Keratinocyte (primary cell): ENCODE measurements at regions not wholly inside any gene's neighbourhood (a gene's known extent, or its start where the extent isn't known, plus 50 kb on each side); places are given as distances from the start of the nearest gene placed in this dataset.

ENCODE experiments used
- CTCF ChIP-seq, 3 experiments: IDR thresholded peaks in 1 of 3; conservative IDR thresholded peaks in 1 of 3; optimal IDR thresholded peaks in 1 of 3; 2 replicates in 2 of 3; 3 replicates in 1 of 3; pipeline versions ENCODE3 to v1.5.1; 2011; ENCODE audit warnings: low read length in 3 of 3, mild to moderate bottlenecking in 3 of 3, moderate library complexity in 2 of 3, control low read depth in 1 of 3, inconsistent platforms in 1 of 3; ENCODE audit not compliant: insufficient read depth in 2 of 3; ENCODE audit errors: extremely low read depth in 1 of 3
- EZH2 ChIP-seq: IDR thresholded peaks from one replicate; pipeline ENCODE4 v1.6.1; 2012; ENCODE audit warnings: inconsistent platforms, mild to moderate bottlenecking, low read length, moderate library complexity

GRCh38 chr6:15121977-15122550 is 123.8 kb upstream of the JARID2 start:
- TF ChIP-seq EZH2 (no peak), CTCF (optimal IDR thresholded peaks at IDR 0.05 in 1 of 3, IDR thresholded peaks at IDR 0.05 in 1 of 3, conservative IDR thresholded peaks at IDR 0.05 in 1 of 3; ENCODE audit: extremely low read depth in 1 of 3, insufficient read depth in 2 of 3, low read length in 3 of 3) (no peak)
